ENCODE measurements at regions not wholly inside any gene's neighbourhood (a gene's known extent, or its start where the extent isn't known, plus 50 kb on each side); places are given as distances from the start of the nearest gene placed in this dataset.

DNA sequence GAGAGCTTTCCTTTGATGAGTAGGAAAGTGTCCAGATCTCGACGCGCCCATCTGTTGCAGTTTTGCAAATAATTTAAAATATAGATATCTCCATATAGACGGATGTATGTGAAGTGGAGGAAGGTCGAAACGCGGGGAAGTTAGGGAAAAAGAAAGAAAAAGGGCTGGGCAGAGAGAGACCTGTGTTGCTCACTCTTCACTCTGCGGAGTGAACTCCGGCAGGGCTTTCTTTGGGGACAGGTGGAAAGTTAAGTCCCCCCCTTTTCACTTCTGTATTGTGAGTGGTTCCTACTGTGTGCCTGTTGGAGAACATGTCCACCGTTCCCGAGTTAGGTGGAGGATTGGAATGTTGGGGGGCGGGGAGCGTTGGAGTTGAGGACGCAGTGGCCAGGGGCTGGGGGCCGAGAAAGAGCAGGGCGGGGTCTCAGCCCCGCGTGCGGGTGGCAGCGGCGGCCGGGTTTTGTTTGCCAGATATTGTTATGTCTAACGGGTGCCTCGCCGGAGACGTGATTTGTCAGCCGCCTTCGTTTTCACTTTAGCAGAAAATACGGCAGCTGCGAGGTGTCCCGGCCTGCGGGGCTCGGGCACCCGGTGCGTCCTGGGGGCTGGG lies 145.1 kb upstream of the ZNF536 start:
- TF ChIP-seq CTCF (IDR thresholded peaks at IDR 0.05; ENCODE audit: low read length) (no peak), EZH2phosphoT487 (IDR thresholded peaks at IDR 0.05; ENCODE audit: low read length) (no peak)

Data from MM.1S (cell line).